H9 (cell line): ENCODE measurements at regions not wholly inside any gene's neighbourhood (a gene's known extent, or its start where the extent isn't known, plus 50 kb on each side); places are given as distances from the start of the nearest gene placed in this dataset.

ENCODE experiments used
- DNase-seq: peaks from one replicate; pipeline ENCODE4 v3.0.0-alpha.2; 2017
- H2AFZ ChIP-seq: one replicate; pipeline ENCODE4 v1.6.1; 2013; ENCODE audit warnings: mild to moderate bottlenecking, low read length, control low read depth, moderate library complexity
- H2AK5ac ChIP-seq: 2 replicates; pipeline ENCODE4 v1.6.1; 2013; ENCODE audit warnings: low read length, control low read depth, mixed read lengths; ENCODE audit not compliant: insufficient read length
- H2BK120ac ChIP-seq: one replicate; pipeline ENCODE4 v1.6.1; 2013; ENCODE audit warnings: low read depth, mild to moderate bottlenecking, low read length, control low read depth, inconsistent platforms; ENCODE audit not compliant: poor library complexity, severe bottlenecking
- H2BK12ac ChIP-seq: 2 replicates; pipeline ENCODE4 v1.6.1; 2013; ENCODE audit warnings: low read length, control low read depth, mixed read lengths, low read depth; ENCODE audit not compliant: insufficient read length
- H2BK15ac ChIP-seq: 2 replicates; pipeline ENCODE4 v1.6.1; 2013; ENCODE audit warnings: low read depth, low read length, control low read depth
- H2BK20ac ChIP-seq: one replicate; pipeline ENCODE4 v1.6.1; 2013; ENCODE audit warnings: low read depth, mild to moderate bottlenecking, low read length, control low read depth, inconsistent platforms; ENCODE audit not compliant: poor library complexity, severe bottlenecking
- H2BK5ac ChIP-seq: 2 replicates; pipeline ENCODE4 v1.6.1; 2013; ENCODE audit warnings: low read length, control low read depth, mixed read lengths; ENCODE audit not compliant: insufficient read length
- H3K14ac ChIP-seq: 2 replicates; pipeline ENCODE4 v1.6.1; 2013; ENCODE audit warnings: low read length, control low read depth; ENCODE audit not compliant: insufficient read depth
- H3K18ac ChIP-seq: 2 replicates; pipeline ENCODE4 v1.6.1; 2013; ENCODE audit warnings: low read depth, mild to moderate bottlenecking, mixed read lengths, low read length, control low read depth; ENCODE audit not compliant: insufficient read length
- H3K23ac ChIP-seq: 2 replicates; pipeline ENCODE4 v1.6.1; 2013; ENCODE audit warnings: low read length, control low read depth, mixed read lengths, low read depth; ENCODE audit not compliant: insufficient read length
- H3K23me2 ChIP-seq: 2 replicates; pipeline ENCODE4 v1.6.1; 2013; ENCODE audit warnings: low read depth, mild to moderate bottlenecking, mixed read lengths, low read length, control low read depth; ENCODE audit not compliant: insufficient read length, poor library complexity, severe bottlenecking
- H3K27ac ChIP-seq: 2 replicates; pipeline ENCODE4 v1.5.1; 2013; ENCODE audit warnings: low read length, control low read depth, mixed read lengths, low read depth; ENCODE audit not compliant: insufficient read length
- H3K27me3 ChIP-seq: 2 replicates; pipeline ENCODE4 v1.6.1; 2013; ENCODE audit warnings: low read length, control low read depth, inconsistent platforms; ENCODE audit not compliant: insufficient read depth
- H3K4ac ChIP-seq: 2 replicates; pipeline ENCODE4 v1.6.1; 2013; ENCODE audit warnings: low read depth, mild to moderate bottlenecking, control low read depth, inconsistent platforms, low read length, moderate library complexity
- H3K4me1 ChIP-seq: 2 replicates; pipeline ENCODE4 v1.6.1; 2013; ENCODE audit warnings: low read length, control low read depth, inconsistent platforms; ENCODE audit not compliant: insufficient read depth
- H3K4me2 ChIP-seq: 2 replicates; pipeline ENCODE4 v1.6.1; 2013; ENCODE audit warnings: low read length, control low read depth, mixed read lengths; ENCODE audit not compliant: insufficient read length, insufficient read depth
- H3K56ac ChIP-seq: 2 replicates; pipeline ENCODE4 v1.6.1; 2013; ENCODE audit warnings: low read depth, mild to moderate bottlenecking, mixed read lengths, low read length, control low read depth; ENCODE audit not compliant: insufficient read length
- H3K79me1 ChIP-seq: 2 replicates; pipeline ENCODE4 v1.6.1; 2013; ENCODE audit warnings: low read depth, mild to moderate bottlenecking, moderate library complexity, low read length, control low read depth, inconsistent platforms; ENCODE audit not compliant: insufficient read depth, poor library complexity, severe bottlenecking
- H3K79me2 ChIP-seq: 2 replicates; pipeline ENCODE4 v1.6.1; 2013; ENCODE audit warnings: low read length, control low read depth, inconsistent platforms; ENCODE audit not compliant: insufficient read depth
- H3K9ac ChIP-seq: 2 replicates; pipeline ENCODE4 v1.6.1; 2013; ENCODE audit warnings: low read length, control low read depth, mixed read lengths; ENCODE audit not compliant: insufficient read length; ENCODE audit errors: extremely low read depth
- H3K9me3 ChIP-seq: one replicate; pipeline ENCODE4 v1.6.1; 2013; ENCODE audit warnings: low read depth, low read length, inconsistent platforms; ENCODE audit not compliant: control insufficient read depth
- H3T11ph ChIP-seq: one replicate; pipeline ENCODE4 v1.6.1; 2013; ENCODE audit warnings: mild to moderate bottlenecking, low read length, control low read depth, inconsistent platforms
- H4K20me1 ChIP-seq: one replicate; pipeline ENCODE4 v1.6.1; 2013; ENCODE audit not compliant: control insufficient read depth, insufficient read length, insufficient read depth
- H4K5ac ChIP-seq: 2 replicates; pipeline ENCODE4 v1.6.1; 2013; ENCODE audit warnings: low read depth, mild to moderate bottlenecking, mixed read lengths, low read length, control low read depth; ENCODE audit not compliant: insufficient read length
- H4K8ac ChIP-seq: replicated peaks from 2 replicates; pipeline ENCODE4 v1.6.1; 2013; ENCODE audit warnings: low read length, control low read depth, mixed read lengths, low read depth; ENCODE audit not compliant: insufficient read length
- H4K91ac ChIP-seq: 2 replicates; pipeline ENCODE4 v1.6.1; 2013; ENCODE audit warnings: low read depth, mild to moderate bottlenecking, moderate library complexity, mixed read lengths, low read length, control low read depth; ENCODE audit not compliant: insufficient read length
- H3K27ac Mint-ChIP-seq, 3 experiments: 2 replicates in 2 of 3; 3 replicates in 1 of 3; pipeline ENCODE4 v1.8.0; 2020 to 2021; ENCODE audit warnings: mixed read lengths in 3 of 3, mild to moderate bottlenecking in 1 of 3, moderate library complexity in 1 of 3
- H3K27me3 Mint-ChIP-seq: 2 replicates; pipeline ENCODE4 v1.8.0; 2021; ENCODE audit warnings: low read depth, mild to moderate bottlenecking, moderate library complexity, mixed read lengths
- H3K36me3 Mint-ChIP-seq, 3 experiments: 2 replicates in 2 of 3; 3 replicates in 1 of 3; pipeline ENCODE4 v1.8.0; 2020 to 2021; ENCODE audit warnings: low read depth in 3 of 3, mixed read lengths in 3 of 3; ENCODE audit not compliant: insufficient read depth in 1 of 3
- H3K4me1 Mint-ChIP-seq, 2 experiments: 2 replicates each; pipeline ENCODE4 v1.8.0; 2020; ENCODE audit warnings: mixed read lengths in 2 of 2
- H3K4me3 Mint-ChIP-seq, 2 experiments: 2 replicates in 1 of 2; 3 replicates in 1 of 2; pipeline ENCODE4 v1.8.0; 2020 to 2021; ENCODE audit warnings: mild to moderate bottlenecking in 2 of 2, mixed read lengths in 2 of 2, moderate library complexity in 1 of 2
- H3K9me3 Mint-ChIP-seq, 2 experiments: 2 replicates in 1 of 2; 3 replicates in 1 of 2; pipeline ENCODE4 v1.8.0; 2020; ENCODE audit warnings: mild to moderate bottlenecking in 2 of 2, mixed read lengths in 2 of 2, moderate library complexity in 1 of 2
- WGBS: extraction: QIAGEN DNeasy Blood & Tissue Kit; methylation state at CpG from one replicate; pipeline ENCODE4 v1.1.7; 2013; ENCODE audit warnings: missing lambda C conversion rate, low lambda C conversion rate, mixed read lengths; ENCODE audit not compliant: insufficient read length; ENCODE audit errors: extremely low coverage; 5-methylcytosine and 5-hydroxymethylcytosine counted together
- TF ChIP-seq, protein P1 (sequence below): fragments of 200-600 bp; sonication (generic); conservative IDR thresholded peaks from 3 replicates; pipeline ENCODE4 v1.8.0; 2021; ENCODE audit warnings: antibody characterized with exemption, mild to moderate bottlenecking

DNA sequence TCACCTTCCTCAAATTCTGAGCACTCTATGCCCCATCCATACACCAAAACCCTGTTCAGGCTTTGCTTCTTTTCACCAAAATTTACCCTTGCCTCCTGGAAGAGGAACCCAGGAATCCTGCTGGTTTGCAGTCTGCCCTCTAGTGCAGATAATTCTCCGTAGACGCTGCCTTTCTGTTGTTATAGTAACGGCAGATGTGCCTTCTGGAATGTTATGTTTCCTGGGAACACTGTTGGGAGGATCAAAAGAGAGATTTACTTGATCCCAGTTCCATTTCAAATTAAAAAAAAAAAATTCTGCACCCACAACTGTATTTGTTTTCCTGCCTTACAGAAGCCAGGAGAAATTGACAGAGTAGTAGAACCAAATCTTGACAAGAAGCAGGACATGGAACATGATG is 104.2 kb upstream of the RMST start:
- Histone ChIP-seq H2BK5ac (no peak overlapping the region), H3K23ac (no peak overlapping the region), H3K27ac (no peak overlapping the region), H4K91ac (no peak overlapping the region), H4K20me1 (no peaks in the 10 kb centered on the region), H3K56ac (no peak overlapping the region), H3K23me2 (no peaks in the 10 kb centered on the region), H2BK15ac (no peak overlapping the region), H3K79me1 (no peaks in the 10 kb centered on the region), H3K9ac (no peak overlapping the region), H2AK5ac (no peak overlapping the region), H3K9me3 (no peaks in the 10 kb centered on the region), H4K8ac (no peak overlapping the region), H2BK12ac (no peak overlapping the region), H3K4me1 (no peaks in the 10 kb centered on the region), H3K79me2 (no peaks in the 10 kb centered on the region), H2BK120ac (no peak overlapping the region), H3K18ac (no peak overlapping the region), H3K4ac (no peak overlapping the region), H2BK20ac (no peak overlapping the region), H3T11ph (no peak overlapping the region), H4K5ac (no peak overlapping the region), H3K14ac (no peak overlapping the region), H2AFZ (no peak overlapping the region), H3K4me2 (no peak overlapping the region), H3K27me3 (no peaks in the 10 kb centered on the region)
- Mint-ChIP-seq H3K27ac (no peak overlapping the region), H3K27me3 (peaks cover 8% of the 10 kb centered on the region), H3K9me3 (peaks cover 24 to 25% of the 10 kb centered on the region in 2 experiments), H3K36me3 (peaks cover 14 to 32% (median 21%) of the 10 kb centered on the region in 3 experiments), H3K4me3 (no peak overlapping the region), H3K4me1 (peaks cover 3 to 9% of the 10 kb centered on the region in 2 experiments; a peak in 2 of 4 replicates)
- WGBS = no CpG with 5 or more reads among the region's 3 CpGs
- TF ChIP-seq, protein P1, sequence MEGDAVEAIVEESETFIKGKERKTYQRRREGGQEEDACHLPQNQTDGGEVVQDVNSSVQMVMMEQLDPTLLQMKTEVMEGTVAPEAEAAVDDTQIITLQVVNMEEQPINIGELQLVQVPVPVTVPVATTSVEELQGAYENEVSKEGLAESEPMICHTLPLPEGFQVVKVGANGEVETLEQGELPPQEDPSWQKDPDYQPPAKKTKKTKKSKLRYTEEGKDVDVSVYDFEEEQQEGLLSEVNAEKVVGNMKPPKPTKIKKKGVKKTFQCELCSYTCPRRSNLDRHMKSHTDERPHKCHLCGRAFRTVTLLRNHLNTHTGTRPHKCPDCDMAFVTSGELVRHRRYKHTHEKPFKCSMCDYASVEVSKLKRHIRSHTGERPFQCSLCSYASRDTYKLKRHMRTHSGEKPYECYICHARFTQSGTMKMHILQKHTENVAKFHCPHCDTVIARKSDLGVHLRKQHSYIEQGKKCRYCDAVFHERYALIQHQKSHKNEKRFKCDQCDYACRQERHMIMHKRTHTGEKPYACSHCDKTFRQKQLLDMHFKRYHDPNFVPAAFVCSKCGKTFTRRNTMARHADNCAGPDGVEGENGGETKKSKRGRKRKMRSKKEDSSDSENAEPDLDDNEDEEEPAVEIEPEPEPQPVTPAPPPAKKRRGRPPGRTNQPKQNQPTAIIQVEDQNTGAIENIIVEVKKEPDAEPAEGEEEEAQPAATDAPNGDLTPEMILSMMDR = no peak
- DNase-seq = no peak
